Neuronal stem cell (in vitro differentiated cells): ENCODE measurements at regions not wholly inside any gene's neighbourhood (a gene's known extent, or its start where the extent isn't known, plus 50 kb on each side); places are given as distances from the start of the nearest gene placed in this dataset.

Experiments used
- DNase-seq: peaks from one replicate; pipeline ENCODE4 v3.0.0-alpha.2; 2013; ENCODE audit warnings: low spot score
- H2AFZ ChIP-seq: one replicate; pipeline ENCODE4 v1.6.1; 2013; ENCODE audit warnings: mild to moderate bottlenecking, low read length, inconsistent platforms
- H2AK5ac ChIP-seq: 2 replicates; pipeline ENCODE4 v1.6.1; 2013; ENCODE audit warnings: low read depth, mild to moderate bottlenecking, inconsistent platforms, low read length, moderate library complexity, mixed read lengths
- H2BK120ac ChIP-seq: 2 replicates; pipeline ENCODE4 v1.6.1; 2013; ENCODE audit warnings: low read depth, mild to moderate bottlenecking, inconsistent platforms, low read length, moderate library complexity, mixed read lengths
- H2BK12ac ChIP-seq: one replicate; pipeline ENCODE4 v1.6.1; 2013; ENCODE audit warnings: low read length, inconsistent platforms
- H2BK15ac ChIP-seq: 2 replicates; pipeline ENCODE4 v1.6.1; 2013; ENCODE audit warnings: mild to moderate bottlenecking, low read length, inconsistent platforms, mixed read lengths
- H2BK5ac ChIP-seq: one replicate; pipeline ENCODE4 v1.6.1; 2013; ENCODE audit warnings: inconsistent platforms, mild to moderate bottlenecking, low read length, moderate library complexity
- H3K14ac ChIP-seq: one replicate; pipeline ENCODE4 v1.6.1; 2013; ENCODE audit warnings: low read length, inconsistent platforms
- H3K18ac ChIP-seq: 2 replicates; pipeline ENCODE4 v1.6.1; 2013; ENCODE audit warnings: low read length, inconsistent platforms
- H3K23ac ChIP-seq: 2 replicates; pipeline ENCODE4 v1.6.1; 2013; ENCODE audit warnings: low read depth, mild to moderate bottlenecking, mixed read lengths, low read length, inconsistent platforms; ENCODE audit not compliant: poor library complexity
- H3K27ac ChIP-seq: replicated peaks from 3 replicates; pipeline ENCODE4 v1.5.1; 2013; ENCODE audit warnings: low read length, inconsistent platforms
- H3K27me3 ChIP-seq, 3 experiments: 2 replicates each; pipeline ENCODE4 v1.6.1; 2013; ENCODE audit warnings: low read length in 3 of 3, mild to moderate bottlenecking in 2 of 3, inconsistent platforms in 1 of 3, low read depth in 1 of 3, mixed read lengths in 1 of 3, moderate library complexity in 1 of 3; ENCODE audit not compliant: control insufficient read depth in 3 of 3, insufficient read depth in 3 of 3
- H3K36me3 ChIP-seq, 2 donors: replicated peaks in 1 of 2; 2 replicates each; pipeline ENCODE4 v1.6.1; 2013; ENCODE audit warnings: low read length in 2 of 2; ENCODE audit not compliant: control insufficient read depth in 2 of 2, insufficient read depth in 2 of 2
- H3K4ac ChIP-seq: 2 replicates; pipeline ENCODE4 v1.6.1; 2013; ENCODE audit warnings: inconsistent platforms, mild to moderate bottlenecking, low read length, moderate library complexity
- H3K4me1 ChIP-seq, 2 donors: 1 replicate in 1 of 2; 2 replicates in 1 of 2; pipeline ENCODE4 v1.6.1; 2013; ENCODE audit warnings: low read length in 2 of 2, low read depth in 1 of 2; ENCODE audit not compliant: control insufficient read depth in 2 of 2, insufficient read depth in 1 of 2
- H3K4me2 ChIP-seq: one replicate; pipeline ENCODE4 v1.6.1; 2013; ENCODE audit warnings: mild to moderate bottlenecking, low read length, inconsistent platforms; ENCODE audit not compliant: insufficient read depth, poor library complexity, severe bottlenecking
- H3K4me3 ChIP-seq, 2 donors: 2 replicates each; pipeline ENCODE4 v1.5.1; 2013; ENCODE audit warnings: low read length in 2 of 2, mild to moderate bottlenecking in 2 of 2, inconsistent platforms in 1 of 2, moderate library complexity in 1 of 2
- H3K79me1 ChIP-seq: one replicate; pipeline ENCODE4 v1.6.1; 2013; ENCODE audit warnings: low read depth, mild to moderate bottlenecking, inconsistent platforms, low read length, moderate library complexity
- H3K9ac ChIP-seq: one replicate; pipeline ENCODE4 v1.6.1; 2013; ENCODE audit warnings: mild to moderate bottlenecking, low read depth, low read length, inconsistent platforms; ENCODE audit not compliant: poor library complexity
- H3K9me3 ChIP-seq, 2 donors: replicated peaks in 1 of 2; 2 replicates each; pipeline versions ENCODE3 to v1.6.1; 2013; ENCODE audit warnings: low read length in 2 of 2, mild to moderate bottlenecking in 2 of 2, inconsistent platforms in 1 of 2, low read depth in 1 of 2, mixed read lengths in 1 of 2, moderate library complexity in 1 of 2; ENCODE audit not compliant: control insufficient read depth in 2 of 2, insufficient read depth in 1 of 2
- H4K8ac ChIP-seq: one replicate; pipeline ENCODE4 v1.6.1; 2013; ENCODE audit warnings: low read depth, mild to moderate bottlenecking, inconsistent platforms, low read length, moderate library complexity
- H4K91ac ChIP-seq: one replicate; pipeline ENCODE4 v1.6.1; 2013; ENCODE audit warnings: low read length, low read depth, mild to moderate bottlenecking, inconsistent platforms; ENCODE audit not compliant: poor library complexity
- WGBS, 2 donors: extraction: QIAGEN DNeasy Blood & Tissue Kit; methylation state at CpG; one replicate each; pipeline ENCODE4 v1.1.7; 2013; ENCODE audit warnings: missing lambda C conversion rate in 2 of 2, mixed read lengths in 1 of 2; ENCODE audit not compliant: insufficient read length in 2 of 2, insufficient replicate concordance in 1 of 2; ENCODE audit errors: extremely low coverage in 2 of 2; 5-methylcytosine and 5-hydroxymethylcytosine counted together

DNA sequence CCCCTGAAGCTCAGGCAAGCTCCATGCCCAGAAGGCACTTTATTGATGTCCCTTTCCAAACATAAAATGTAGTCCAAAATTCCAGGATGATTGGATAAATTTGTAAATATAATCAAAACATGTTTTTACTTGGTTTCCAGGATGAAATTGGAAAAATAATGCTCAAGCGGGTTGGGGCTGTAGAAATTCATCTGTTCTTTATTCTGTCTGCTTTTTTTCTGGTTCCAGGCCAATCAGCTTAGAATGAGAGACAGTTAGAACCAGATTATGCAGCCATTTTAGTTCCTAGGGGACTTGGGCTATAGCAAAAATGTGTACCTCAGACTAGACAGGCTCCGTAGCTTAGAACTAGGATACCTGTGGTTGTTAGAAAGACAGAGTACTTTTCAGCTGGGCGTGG lies 450.8 kb downstream of the MCTP2 start:
- no peak overlapping the region for H2BK5ac ChIP-seq
- H4K91ac ChIP-seq = no peak overlapping the region
- H3K4me3 ChIP-seq = no peak overlapping the region
- no peak overlapping the region for H3K14ac ChIP-seq
- H2AFZ ChIP-seq = no peak overlapping the region
- no peaks in the 10 kb centered on the region for H3K4me1 ChIP-seq
- no peak overlapping the region for H2BK15ac ChIP-seq
- no peak overlapping the region for H3K9ac ChIP-seq
- H3K27ac ChIP-seq = no peak overlapping the region
- H2BK120ac ChIP-seq = no peak overlapping the region
- DNase-seq = no peak
- H4K8ac ChIP-seq = no peak overlapping the region
- H3K4me2 ChIP-seq = no peak overlapping the region
- no peaks in the 10 kb centered on the region for H3K27me3 ChIP-seq
- H3K23ac ChIP-seq = no peak overlapping the region
- no peak overlapping the region for H3K18ac ChIP-seq
- no peaks in the 10 kb centered on the region for H3K36me3 ChIP-seq
- WGBS, 2 donors = no CpG with 5 or more reads among the region's 3 CpGs
- no peaks in the 10 kb centered on the region for H3K9me3 ChIP-seq
- no peaks in the 10 kb centered on the region for H3K79me1 ChIP-seq
- no peak overlapping the region for H2BK12ac ChIP-seq
- no peak overlapping the region for H2AK5ac ChIP-seq
- H3K4ac ChIP-seq = no peak overlapping the region

DNA sequence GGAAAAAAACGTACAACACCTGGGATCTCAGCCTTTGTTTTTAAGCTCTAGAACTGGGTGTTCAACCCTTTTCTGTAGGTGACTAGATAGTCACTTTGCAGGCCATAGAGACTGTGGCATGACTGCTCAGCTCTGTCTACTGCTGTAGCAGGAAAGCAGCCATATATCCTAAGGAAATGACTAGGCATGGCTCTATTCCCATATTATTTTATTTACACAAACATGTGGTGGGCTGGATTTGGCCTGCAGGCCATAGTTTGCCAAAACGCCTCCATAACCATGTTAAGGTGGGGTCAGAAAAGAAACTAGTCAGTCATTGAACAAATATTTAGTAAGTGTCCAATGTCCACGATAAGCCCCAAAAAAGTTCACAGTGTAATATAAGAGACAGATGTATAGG lies 452.5 kb downstream of the MCTP2 start:
- Histone ChIP-seq H3K36me3 (no peaks in the 10 kb centered on the region), H3K9ac (no peak overlapping the region), H2BK5ac (no peak overlapping the region), H3K4me2 (no peak overlapping the region), H3K4me1 (no peaks in the 10 kb centered on the region), H3K23ac (no peak overlapping the region), H4K91ac (no peak overlapping the region), H3K79me1 (no peaks in the 10 kb centered on the region), H2BK120ac (no peak overlapping the region), H2BK12ac (no peak overlapping the region), H3K27me3 (no peaks in the 10 kb centered on the region), H2BK15ac (no peak overlapping the region), H3K18ac (no peak overlapping the region), H2AK5ac (no peak overlapping the region), H3K27ac (no peak overlapping the region), H3K4me3 (no peak overlapping the region), H3K9me3 (no peaks in the 10 kb centered on the region), H3K14ac (no peak overlapping the region), H4K8ac (no peak overlapping the region), H3K4ac (no peak overlapping the region), H2AFZ (no peak overlapping the region)
- WGBS, 2 donors = no CpG with 5 or more reads among the region's 3 CpGs
- no peak for DNase-seq

DNA sequence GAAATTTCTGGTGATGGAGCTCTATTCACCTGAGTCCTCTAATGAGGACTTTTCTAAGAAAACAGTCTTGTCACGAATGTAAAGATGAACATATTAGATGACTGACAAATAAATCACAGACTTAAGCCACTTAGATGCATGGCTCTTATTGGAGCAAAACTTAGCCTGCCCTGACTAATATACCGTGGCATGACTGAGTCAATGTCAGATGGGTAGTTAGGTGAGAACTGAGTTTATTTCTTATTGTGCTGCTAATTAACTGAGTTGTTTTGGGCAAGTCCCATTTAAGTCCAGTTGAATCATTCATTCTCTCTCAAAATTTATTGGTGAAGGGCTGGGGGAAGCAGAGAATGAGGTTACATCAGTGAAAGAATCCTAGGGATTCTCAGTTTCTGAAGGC lies 459.8 kb downstream of the MCTP2 start:
- H3K9me3 ChIP-seq = no peaks in the 10 kb centered on the region
- no peaks in the 10 kb centered on the region for H3K4me1 ChIP-seq
- no peak overlapping the region for H4K91ac ChIP-seq
- H3K14ac ChIP-seq = no peak overlapping the region
- H2BK120ac ChIP-seq = no peak overlapping the region
- DNase-seq = no peak
- H2BK15ac ChIP-seq = no peak overlapping the region
- H3K4me2 ChIP-seq = no peak overlapping the region
- no peak overlapping the region for H2BK12ac ChIP-seq
- H2AK5ac ChIP-seq = no peak overlapping the region
- no peak overlapping the region for H2BK5ac ChIP-seq
- no peaks in the 10 kb centered on the region for H3K27me3 ChIP-seq
- H3K4ac ChIP-seq = no peak overlapping the region
- H4K8ac ChIP-seq = no peak overlapping the region
- no peak overlapping the region for H3K18ac ChIP-seq
- H3K36me3 ChIP-seq = no peaks in the 10 kb centered on the region
- no CpG with 5 or more reads among the region's 2 CpGs for WGBS, 2 donors
- no peak overlapping the region for H3K4me3 ChIP-seq
- H3K23ac ChIP-seq = no peak overlapping the region
- H3K79me1 ChIP-seq = no peaks in the 10 kb centered on the region
- no peak overlapping the region for H3K27ac ChIP-seq
- H3K9ac ChIP-seq = no peak overlapping the region
- no peak overlapping the region for H2AFZ ChIP-seq

DNA sequence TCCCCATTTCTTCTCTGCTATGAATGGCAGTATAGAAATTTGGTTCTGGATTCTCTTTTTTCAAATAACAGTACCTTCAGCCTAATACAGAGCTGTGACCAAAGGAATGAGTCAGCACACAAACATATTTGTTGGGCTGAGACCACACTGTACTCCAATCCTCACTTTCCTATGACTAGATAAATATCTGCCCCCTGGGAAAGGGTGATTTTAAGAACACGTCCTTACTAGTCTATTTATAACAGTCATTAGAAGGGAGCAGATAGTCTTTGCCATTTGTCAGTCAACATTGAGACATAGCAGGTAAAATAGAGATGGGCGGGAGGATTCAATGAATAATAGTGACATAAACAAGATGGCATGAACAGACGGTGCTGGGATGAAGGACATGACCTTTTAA lies 461.3 kb downstream of the MCTP2 start:
- Histone ChIP-seq H3K36me3 (no peaks in the 10 kb centered on the region), H3K27me3 (no peaks in the 10 kb centered on the region), H2AK5ac (no peak overlapping the region), H2BK5ac (no peak overlapping the region), H3K14ac (no peak overlapping the region), H2BK12ac (no peak overlapping the region), H3K9ac (no peak overlapping the region), H3K79me1 (no peaks in the 10 kb centered on the region), H4K91ac (no peak overlapping the region), H3K4ac (no peak overlapping the region), H3K27ac (no peak overlapping the region), H3K4me3 (no peak overlapping the region), H4K8ac (no peak overlapping the region), H3K9me3 (no peaks in the 10 kb centered on the region), H2AFZ (no peak overlapping the region), H2BK15ac (no peak overlapping the region), H3K4me2 (no peak overlapping the region), H2BK120ac (no peak overlapping the region), H3K23ac (no peak overlapping the region), H3K18ac (no peak overlapping the region), H3K4me1 (no peaks in the 10 kb centered on the region)
- WGBS, 2 donors = no CpG with 5 or more reads among the region's 3 CpGs
- DNase-seq = no peak
